HG02623 (cell line): ENCODE measurements at regions not wholly inside any gene's neighbourhood (a gene's known extent, or its start where the extent isn't known, plus 50 kb on each side); places are given as distances from the start of the nearest gene placed in this dataset.

Experiments used
- ATAC-seq: cut with Tn5 transposase; IDR thresholded peaks from one replicate; pipeline ENCODE4 v1.9.1; 2021; ENCODE audit warnings: moderate library complexity; ENCODE audit not compliant: unreplicated experiment

DNA sequence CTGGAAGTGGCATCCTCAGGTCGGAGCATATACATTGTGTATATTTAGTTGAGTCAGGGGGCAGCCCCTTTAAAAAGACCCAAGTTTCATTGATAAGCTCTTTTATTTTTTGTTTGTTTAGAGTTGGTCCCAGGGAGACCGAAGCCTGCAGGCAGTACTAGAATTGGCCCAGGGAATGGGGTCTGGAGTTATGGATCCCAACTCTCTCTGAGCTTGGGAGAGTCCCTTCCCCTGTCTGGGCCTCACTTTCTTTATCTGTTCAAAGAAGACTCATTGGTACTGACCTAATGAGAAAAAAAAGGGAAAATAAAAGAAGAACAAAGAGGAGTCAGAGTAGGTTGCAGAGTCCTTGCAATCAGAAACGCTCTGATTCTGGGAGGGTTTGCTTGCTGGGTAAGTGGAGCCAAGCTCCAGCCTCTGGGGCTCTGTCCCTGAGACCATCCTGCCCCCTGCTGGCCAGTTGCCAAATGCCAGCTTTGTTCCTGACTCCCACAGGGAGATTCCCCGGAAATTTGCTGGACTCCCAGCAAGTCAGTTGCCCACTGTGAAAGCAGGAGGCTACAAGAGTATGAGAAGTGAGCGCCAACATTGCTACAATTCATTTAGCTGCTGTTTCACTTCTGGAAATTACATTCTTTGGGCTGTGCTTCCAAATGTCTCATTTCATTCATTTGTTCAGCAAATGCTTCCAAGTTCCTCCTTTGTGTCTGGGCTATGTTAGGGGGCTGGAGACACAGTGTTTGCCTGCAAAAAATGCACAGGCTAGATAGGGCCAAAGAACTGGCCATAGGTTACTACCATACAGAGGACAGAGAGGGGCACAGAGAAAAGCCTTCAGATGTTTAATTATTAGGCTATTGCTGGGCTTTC is 156.2 kb downstream of the MELK start:
- no peak for ATAC-seq

DNA sequence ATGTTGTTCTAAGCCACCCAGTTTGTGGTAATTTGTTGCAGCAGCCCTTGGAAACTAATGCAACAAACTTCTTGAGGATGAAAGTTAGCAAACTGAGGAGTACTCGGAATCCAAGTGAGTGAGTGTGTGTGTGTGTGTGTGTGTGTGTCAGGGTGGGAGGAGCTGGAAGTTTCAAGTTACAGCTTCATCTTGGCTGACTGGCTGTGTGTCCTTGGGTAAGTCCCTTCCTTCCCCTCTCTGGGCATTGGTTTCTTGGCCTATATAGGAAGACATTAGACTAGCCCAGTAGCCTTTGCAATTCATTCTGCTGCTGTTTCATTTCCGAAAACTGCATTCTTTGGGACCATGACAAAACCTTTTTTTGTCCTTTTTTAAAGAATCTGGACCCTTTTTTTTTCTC is 157.2 kb downstream of the MELK start:
- ATAC-seq: no peak

DNA sequence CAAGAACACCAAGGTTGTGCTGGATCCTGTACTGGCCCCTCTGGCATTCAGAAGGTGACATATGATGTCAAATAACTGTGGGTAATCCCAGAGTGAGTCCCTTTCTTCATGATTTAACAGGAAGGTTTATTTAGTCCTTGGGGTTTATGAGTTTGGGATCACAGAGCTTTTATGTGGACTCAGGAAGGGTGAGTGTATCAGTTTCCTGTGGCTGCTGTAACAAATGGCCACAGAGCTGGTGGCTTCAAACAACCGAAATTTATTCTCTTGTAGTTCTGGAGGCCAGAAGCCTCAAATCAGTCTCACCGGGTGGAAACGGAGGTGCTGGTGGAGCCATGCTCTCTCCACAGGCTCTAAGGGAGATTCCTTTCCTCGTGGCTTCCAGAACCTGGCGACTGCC is 157.7 kb downstream of the MELK start:
- ATAC-seq: no peak

DNA sequence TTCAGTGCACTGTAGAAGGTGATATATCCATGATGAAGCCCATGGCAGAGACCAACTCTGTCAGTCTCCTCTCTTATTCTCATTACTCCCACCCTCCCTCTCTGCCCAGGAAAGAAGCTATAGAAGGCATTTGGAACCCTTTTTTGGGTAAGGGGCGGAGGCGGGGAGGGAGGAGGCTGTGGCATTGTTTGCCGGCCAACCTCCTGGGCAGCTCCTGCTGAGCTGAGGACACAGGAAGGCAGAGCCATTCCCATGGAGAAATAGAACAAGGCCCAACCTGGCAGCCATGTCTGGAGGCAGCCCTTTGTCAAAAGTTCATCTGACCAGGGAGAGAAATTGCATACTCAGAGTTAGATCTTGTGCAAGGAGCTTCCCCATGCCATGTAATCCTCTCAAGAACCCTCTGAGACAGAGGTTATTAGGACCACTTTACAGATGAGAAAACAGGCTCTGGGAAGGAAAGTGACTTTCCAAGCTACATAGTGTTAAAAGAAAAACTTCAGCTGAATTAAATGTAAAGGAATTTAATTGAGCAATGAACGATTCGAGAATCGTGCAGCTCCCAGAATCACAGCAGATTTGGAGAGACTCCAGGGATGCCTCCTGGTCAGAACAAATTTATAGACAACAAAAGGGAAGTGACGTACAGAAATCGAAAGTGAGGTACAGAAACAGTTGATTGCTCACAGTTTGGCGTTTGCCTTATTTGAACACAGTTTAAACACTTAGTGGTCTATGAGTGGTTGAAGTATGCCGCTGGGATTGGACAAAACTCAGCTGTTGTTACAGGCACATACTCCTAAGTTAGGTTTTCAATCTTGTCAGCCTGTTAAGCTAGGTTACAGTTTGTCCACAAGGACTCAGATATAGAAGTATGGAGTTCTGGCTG is 158.6 kb downstream of the MELK start:
- ATAC-seq: no peak

DNA sequence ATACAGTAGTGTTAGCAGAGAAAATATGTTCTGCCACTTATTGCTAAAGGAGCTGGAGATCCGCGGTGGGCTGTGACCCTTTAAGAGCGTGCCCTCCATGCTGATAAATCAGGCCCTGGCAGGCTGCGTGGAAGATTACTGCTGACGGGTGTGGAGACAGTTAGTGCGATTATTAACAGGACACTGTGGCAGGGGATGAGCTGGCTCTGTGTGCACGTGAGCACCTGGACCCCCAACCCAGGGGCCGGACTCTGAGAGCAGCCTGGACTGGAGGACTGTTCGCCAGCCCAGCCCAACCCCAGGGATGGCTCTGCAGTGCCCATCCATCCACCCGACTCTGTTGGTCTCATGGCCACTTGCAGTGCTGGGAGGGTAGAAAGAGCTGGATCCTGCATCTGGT is 162.0 kb downstream of the MELK start:
- no peak for ATAC-seq

DNA sequence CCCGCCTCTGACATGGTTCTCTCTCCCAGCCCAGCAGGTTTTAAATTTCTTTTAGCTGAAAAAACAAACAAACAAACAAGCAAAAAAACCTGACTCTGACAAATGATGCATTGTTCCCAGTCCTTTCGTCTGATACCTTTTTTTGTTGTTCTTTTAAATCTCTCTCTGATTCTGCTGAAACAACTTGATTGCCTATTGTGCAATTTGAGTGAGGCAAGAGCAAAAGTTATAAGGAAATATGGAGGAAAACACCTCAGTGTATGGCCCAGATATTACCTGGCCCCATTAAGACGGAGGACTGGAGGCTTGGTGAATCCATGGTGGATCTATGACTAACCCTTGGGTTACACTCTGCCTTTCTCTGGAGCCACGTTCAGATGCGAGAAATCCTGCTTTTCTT is 164.0 kb downstream of the MELK start:
- no peak for ATAC-seq

DNA sequence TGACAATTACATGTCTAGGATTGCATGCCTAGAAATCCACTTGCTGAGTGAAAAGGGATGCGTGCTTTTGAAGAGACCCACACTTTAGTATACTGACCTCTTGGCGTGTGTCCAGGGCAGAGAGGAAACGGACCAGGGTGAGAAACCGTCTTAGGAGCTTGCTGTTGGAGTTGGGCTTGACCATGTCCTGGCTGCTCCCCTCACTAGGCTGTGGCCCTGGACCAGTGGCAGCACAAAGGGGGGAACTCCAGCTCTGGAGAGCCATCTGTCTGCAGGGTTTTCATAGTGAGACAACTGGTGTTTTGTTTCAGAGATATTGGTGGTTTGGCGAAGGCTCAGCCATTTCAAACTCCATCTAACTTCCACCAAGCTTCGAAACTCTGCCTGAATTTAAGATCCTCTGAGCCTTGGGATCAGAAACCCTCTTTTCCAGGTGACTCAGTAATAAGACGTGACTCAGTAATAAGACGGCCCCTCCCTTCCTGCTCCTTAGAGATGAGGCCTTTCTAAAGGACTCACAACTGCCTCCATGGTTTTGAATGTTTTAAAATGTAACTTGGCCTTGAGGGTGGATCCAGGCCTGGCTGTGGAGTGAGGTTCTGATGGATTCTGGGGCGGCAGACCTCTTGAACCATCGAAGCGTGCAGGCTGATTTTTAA is 165.8 kb downstream of the MELK start:
- no peak for ATAC-seq

DNA sequence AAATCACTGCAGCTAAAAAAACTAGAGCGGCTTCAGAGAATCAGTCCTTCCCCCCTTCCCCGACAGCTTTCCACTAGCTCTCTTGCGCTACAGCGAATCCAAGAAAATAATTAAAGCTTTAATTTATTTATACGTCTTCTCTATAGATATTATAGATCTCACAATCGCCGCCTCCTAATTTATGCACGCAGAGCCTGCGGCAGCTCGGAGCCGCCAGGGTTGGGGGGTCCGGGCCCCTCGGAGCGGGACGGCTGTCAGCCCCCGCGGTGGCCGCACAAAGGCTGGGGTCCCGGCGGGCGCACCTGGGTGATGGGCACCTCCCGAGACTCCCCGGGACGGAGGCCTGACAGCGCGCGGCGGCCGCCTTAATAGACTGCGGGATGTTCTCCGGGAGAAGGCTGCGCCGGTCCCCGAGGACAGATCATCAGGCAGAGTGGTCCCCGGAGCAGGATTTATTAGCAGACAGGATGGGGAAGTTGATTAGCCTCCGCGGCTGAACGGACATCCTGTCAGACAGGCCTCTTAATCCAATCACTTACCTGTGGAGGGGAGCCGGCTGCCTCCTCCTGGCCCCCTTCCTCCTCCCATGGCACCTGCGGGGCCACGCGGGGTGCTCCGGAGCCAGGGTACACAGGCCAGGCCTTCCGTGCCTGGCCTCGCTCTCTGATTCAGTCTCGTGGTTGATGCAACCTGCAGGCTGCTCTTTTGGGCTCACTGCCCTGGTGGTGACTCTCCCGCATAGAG is 166.8 kb downstream of the MELK start:
- no peak for ATAC-seq

DNA sequence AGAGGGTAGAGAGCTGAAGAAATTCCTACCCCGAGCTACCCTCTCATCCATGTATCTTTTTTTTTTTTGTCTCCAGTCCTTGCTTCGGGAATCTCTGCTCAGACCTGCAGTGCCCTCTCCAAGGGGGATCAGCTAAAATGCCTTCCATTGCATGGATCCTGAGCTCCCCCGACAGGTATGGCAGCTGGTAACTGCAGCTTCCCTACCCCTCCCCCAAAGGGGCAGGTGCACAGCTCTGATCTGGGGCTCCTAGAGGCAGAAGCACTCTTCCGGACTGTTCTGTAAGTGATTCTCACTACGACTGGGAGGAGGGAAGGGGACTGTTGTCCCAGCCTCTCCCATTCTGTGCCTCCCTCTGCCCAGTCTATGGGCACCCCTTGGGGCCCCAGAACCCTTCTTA is 169.6 kb downstream of the MELK start:
- no peak for ATAC-seq

DNA sequence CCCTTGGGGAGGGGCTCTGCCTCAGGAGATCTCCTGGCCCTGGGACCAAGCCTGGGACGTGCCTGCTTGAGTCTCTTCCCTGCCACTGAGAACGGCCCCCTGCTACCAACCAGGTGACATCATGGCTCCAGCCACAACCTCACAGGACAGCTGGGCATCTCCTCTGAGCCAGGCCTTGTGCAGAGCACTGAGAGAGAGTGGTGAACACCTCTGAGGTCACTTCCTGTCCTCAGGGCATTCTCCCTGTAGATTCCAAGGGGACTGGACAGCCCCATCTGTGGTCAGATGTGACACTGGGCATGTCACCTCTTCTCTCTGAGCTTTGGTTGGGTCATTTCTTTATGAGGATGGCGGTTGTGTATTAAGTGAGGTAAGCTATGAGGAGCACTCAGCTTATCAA is 172.0 kb downstream of the MELK start:
- ATAC-seq: no peak

DNA sequence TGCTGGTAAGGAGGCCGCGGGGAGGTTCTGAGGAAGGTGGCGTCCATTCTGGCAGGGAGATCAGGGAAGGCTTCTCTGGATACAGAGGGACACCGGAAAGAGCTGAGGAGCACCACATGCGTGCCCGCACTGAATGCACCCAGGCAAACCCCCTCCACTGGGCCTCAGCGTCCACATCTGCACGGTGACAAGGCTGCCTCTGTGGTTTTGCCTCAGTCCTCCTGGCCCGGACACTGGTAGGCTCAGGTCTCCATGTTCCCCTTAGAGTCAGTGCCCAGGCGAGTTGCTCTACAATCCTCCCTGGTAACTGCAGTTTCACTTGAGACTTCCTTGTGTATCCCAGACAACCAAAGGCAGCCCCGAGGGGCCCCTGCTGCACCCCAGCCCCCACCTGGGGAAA is 173.3 kb downstream of the MELK start:
- no peak for ATAC-seq

DNA sequence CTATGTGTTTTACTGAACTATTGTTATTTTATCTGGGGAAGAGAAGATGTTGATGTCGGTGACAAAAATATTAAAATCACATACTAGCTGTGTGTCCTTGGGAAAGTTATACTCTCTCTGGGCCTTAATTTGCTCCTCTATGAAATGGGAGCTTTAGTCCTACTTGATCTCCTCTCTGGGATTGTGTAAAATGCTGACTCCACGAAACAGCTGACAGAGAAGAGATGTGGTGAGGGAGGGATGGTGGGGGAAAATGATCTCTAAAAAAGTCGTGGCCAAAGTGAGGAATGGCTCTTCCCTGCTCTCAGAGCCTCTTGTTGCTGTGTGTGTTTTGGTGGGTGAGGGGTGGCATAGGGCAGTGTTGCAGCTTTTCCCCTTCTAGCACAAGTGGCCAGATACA is 173.7 kb downstream of the MELK start:
- no peak for ATAC-seq

DNA sequence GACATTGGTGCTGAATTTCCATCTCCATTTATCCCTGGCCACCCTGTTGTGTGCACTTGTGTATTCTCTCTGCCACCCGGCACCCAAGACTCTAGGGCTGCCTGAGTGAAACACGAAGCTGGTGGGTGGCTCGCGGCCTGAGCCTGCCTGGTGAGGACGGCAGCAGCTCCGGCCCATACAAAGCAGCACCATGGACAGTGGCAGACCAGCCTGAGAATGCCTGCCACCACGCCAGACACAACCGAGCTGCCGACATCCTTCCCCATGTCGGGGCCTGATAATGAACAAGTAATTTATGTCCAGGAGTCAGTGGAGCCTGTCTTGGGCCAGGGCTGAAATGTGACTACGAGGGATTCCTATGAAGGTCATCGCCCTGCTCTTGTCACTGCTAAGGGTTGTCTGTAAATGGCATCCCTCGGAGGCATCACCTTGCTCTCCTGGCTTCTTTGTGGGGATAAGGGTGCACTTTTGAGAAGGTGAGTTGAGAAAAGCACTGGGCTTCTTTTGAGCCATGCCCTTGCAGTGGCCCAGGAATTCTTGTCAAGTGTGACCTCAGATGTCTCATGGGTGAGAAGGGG is 175.7 kb downstream of the MELK start:
- ATAC-seq: no peak

DNA sequence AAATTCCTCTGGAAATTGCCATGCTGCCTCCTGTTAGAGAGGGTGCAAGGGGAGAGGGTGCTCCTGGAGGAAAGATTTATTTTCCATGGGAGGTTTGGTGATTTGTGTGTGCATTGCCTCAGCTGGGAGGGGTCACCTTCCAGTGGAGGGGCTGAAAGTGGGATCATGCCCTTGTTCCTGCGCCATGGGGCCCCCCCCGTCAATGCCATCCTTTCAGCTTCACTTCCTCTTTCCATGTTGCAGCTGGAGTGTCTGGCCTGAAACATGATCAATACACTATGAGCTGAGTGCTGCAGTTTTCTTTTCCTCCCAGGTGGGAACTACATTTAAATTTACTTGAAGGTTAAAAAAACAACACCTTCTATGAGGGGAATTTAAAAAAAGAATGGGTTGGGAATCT is 176.8 kb downstream of the MELK start:
- no peak for ATAC-seq

DNA sequence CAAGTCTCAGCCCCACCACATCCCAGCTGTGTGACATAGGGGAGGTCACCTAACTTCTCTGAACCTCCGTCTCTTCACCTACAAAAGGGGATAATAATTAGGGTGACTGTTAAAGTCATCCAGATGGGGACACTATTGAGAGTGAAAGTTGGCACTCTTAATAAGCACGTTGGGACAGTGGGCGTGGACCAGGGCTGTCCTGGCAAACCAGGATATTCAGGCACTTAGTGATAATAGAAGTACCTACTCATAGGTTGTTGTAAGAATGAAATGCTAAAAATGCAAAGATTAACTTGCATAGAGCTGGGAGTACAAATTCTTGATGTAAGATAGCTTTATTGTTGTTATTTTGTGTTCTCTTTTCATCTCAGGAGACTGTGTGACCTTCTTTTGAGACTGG is 177.9 kb downstream of the MELK start:
- ATAC-seq: no peak

DNA sequence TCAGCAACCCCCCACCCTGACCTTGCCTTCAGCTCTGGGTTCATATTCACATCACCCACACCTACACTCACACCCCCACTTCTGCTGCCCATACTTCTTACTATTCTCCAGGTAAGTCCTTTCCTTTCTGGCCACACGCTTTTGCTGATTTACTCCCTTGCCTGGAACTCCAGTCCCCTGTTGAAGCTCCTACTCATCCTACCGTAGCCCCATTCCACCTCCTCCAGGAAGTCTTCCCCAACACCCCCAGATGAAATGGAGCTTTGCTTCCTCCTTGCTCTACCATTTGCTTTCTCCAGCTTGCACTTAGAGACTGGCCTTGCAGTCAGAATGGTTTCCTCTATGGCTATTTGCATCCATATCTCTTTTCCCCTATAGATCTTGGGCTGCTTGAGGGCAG is 182.3 kb downstream of the MELK start:
- ATAC-seq: no peak

DNA sequence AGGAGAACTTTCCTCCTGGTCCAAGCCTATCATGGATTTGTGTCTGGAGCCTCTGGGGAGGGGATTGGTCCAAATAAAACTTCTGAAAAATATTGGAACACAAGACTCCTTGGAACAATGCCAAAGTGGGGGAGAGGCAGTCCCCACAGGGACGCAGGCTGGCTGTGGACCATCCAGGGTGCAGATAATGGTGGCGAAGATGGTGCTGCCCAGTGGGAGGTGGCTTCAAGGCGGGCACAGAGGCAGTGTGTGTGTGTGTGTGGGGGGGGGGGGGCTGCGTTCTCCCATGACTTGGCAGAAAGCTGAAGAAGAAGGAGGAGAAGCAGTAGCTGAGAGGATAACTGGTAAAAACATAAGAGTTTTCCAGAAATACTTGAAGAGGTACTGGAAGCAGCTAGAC is 186.4 kb downstream of the MELK start:
- ATAC-seq: no peak

DNA sequence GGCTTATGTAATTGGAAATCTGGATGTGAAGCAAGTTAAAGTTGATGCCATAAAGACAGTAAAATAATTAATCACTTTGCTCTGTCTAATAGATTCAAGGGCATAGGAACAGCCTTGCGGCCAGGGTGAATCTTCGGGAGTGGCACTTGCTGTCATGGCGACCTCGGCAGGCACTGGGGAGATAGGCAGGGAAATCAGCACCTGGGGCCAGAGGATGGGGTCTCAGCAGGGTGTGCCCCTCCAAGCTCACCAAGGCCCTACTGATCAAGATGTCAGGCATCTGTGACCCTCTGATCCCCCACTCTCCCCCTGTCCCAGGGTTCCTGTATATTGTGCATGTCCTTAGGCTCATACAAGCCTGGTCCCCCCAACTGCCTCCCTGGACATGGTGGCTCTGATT is 187.3 kb downstream of the MELK start:
- ATAC-seq: no peak

DNA sequence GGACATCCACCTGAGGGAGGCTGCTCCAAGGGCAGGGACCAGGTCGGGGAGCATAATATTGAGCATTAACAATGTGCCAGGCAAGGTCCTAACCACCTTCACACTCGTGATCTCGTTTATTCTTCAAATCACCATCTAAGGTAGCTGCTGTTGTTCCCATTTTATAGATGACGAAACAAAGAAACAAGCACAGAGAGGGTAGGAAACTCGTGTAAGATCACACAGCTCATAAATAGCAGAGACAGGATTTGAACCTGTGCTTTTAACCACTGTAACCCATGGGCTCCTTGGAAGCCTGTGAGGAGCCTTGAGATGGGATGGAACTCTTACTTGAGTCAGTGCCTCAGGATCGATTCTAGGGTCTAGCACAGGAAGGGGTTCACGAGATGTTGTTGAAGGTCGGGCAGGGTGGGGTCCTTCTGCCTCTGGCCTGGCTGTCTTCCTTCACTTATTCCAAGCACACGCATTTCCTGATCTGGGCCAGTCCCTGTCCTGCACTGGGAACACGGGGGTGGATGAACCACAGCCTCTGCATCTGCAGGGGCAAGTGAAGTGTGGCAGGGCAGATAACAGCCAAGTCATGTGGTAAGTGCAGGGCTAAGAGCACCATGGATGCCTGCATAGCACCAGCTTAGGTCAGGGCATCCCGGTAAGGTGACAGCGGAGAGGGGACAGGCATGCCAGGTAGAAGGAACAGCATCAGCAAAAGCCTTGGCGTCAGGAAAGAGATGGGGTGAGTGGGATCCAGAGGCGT is 188.1 kb downstream of the MELK start:
- ATAC-seq: no peak

DNA sequence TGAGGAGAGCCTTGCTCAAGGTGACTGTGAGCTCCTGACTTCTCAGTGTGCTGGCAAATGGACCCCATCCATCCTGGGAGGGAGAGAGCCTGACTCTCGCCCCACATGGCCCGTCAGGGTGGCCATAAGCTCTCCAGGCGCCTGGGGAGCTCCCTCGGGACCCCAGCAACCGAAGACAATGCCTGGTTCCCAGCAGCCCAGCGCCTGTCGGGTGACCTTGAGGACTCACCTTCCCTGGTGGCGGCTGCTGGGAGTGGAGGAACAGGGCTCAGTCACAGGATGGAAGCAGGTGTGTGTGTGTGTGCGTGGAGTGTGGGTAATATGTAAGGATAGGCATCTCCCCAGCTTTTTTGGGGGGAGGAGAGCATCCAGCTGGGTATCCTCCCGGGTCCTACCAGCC is 190.3 kb downstream of the MELK start:
- ATAC-seq: no peak
